ENCODE measurements at regions not wholly inside any gene's neighbourhood (a gene's known extent, or its start where the extent isn't known, plus 50 kb on each side); places are given as distances from the start of the nearest gene placed in this dataset.
"Not testable (repeated sequence)": the region's sequence is repeated elsewhere in the genome, so short reads cannot be mapped to it uniquely, and the experiment has no call there.

DNA sequence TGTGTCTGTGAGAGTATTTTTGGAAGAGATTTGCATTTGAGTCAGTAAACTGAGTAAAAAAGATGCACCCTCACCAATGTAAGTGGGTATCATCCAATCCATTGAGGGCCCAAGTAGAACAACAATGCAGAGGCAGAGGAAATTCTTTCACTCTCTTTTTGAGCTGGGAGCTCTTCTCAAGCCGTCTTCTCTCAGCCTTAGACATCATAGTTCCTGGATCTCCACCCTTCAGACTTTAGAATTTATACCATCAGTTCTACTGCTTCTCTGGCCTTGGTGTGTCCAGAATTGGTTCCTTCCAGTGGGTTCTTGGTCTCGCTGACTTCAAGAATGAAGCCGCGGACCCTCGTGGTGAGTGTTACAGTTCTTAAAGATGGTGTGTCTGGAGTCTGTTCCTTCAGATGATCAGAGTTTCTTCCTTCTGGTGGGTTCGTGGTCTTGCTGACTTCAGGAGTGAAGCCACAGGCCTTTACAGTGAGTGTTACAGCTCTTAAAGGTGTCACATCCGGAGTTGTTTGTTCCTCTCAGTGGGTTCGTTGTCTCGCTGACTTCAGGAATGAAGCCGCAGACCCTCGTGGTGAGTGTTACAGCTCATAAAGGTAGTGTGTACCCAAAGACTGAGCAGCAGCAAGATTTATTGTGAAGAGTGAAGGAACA lies 187.5 kb upstream of the KCNMB2 start:
- not testable (repeated sequence) for TF ChIP-seq RAD21 (CRISPR knock-in tag; IDR thresholded peaks at IDR 0.05); GTF2F1 (IDR thresholded peaks at IDR 0.05; ENCODE audit: low read length); SALL2 (CRISPR knock-in tag; IDR thresholded peaks at IDR 0.05); NFKBIZ (CRISPR knock-in tag; IDR thresholded peaks at IDR 0.05); GABPA (IDR thresholded peaks at IDR 0.05; ENCODE audit: low read depth, low read length); GABPA (CRISPR knock-in tag; IDR thresholded peaks at IDR 0.05; ENCODE audit: low read depth)
- TF ChIP-seq, protein P1, sequence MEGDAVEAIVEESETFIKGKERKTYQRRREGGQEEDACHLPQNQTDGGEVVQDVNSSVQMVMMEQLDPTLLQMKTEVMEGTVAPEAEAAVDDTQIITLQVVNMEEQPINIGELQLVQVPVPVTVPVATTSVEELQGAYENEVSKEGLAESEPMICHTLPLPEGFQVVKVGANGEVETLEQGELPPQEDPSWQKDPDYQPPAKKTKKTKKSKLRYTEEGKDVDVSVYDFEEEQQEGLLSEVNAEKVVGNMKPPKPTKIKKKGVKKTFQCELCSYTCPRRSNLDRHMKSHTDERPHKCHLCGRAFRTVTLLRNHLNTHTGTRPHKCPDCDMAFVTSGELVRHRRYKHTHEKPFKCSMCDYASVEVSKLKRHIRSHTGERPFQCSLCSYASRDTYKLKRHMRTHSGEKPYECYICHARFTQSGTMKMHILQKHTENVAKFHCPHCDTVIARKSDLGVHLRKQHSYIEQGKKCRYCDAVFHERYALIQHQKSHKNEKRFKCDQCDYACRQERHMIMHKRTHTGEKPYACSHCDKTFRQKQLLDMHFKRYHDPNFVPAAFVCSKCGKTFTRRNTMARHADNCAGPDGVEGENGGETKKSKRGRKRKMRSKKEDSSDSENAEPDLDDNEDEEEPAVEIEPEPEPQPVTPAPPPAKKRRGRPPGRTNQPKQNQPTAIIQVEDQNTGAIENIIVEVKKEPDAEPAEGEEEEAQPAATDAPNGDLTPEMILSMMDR (CRISPR knock-in tag; IDR thresholded peaks at IDR 0.05), result not testable (repeated sequence)
- TF ChIP-seq, protein P2, sequence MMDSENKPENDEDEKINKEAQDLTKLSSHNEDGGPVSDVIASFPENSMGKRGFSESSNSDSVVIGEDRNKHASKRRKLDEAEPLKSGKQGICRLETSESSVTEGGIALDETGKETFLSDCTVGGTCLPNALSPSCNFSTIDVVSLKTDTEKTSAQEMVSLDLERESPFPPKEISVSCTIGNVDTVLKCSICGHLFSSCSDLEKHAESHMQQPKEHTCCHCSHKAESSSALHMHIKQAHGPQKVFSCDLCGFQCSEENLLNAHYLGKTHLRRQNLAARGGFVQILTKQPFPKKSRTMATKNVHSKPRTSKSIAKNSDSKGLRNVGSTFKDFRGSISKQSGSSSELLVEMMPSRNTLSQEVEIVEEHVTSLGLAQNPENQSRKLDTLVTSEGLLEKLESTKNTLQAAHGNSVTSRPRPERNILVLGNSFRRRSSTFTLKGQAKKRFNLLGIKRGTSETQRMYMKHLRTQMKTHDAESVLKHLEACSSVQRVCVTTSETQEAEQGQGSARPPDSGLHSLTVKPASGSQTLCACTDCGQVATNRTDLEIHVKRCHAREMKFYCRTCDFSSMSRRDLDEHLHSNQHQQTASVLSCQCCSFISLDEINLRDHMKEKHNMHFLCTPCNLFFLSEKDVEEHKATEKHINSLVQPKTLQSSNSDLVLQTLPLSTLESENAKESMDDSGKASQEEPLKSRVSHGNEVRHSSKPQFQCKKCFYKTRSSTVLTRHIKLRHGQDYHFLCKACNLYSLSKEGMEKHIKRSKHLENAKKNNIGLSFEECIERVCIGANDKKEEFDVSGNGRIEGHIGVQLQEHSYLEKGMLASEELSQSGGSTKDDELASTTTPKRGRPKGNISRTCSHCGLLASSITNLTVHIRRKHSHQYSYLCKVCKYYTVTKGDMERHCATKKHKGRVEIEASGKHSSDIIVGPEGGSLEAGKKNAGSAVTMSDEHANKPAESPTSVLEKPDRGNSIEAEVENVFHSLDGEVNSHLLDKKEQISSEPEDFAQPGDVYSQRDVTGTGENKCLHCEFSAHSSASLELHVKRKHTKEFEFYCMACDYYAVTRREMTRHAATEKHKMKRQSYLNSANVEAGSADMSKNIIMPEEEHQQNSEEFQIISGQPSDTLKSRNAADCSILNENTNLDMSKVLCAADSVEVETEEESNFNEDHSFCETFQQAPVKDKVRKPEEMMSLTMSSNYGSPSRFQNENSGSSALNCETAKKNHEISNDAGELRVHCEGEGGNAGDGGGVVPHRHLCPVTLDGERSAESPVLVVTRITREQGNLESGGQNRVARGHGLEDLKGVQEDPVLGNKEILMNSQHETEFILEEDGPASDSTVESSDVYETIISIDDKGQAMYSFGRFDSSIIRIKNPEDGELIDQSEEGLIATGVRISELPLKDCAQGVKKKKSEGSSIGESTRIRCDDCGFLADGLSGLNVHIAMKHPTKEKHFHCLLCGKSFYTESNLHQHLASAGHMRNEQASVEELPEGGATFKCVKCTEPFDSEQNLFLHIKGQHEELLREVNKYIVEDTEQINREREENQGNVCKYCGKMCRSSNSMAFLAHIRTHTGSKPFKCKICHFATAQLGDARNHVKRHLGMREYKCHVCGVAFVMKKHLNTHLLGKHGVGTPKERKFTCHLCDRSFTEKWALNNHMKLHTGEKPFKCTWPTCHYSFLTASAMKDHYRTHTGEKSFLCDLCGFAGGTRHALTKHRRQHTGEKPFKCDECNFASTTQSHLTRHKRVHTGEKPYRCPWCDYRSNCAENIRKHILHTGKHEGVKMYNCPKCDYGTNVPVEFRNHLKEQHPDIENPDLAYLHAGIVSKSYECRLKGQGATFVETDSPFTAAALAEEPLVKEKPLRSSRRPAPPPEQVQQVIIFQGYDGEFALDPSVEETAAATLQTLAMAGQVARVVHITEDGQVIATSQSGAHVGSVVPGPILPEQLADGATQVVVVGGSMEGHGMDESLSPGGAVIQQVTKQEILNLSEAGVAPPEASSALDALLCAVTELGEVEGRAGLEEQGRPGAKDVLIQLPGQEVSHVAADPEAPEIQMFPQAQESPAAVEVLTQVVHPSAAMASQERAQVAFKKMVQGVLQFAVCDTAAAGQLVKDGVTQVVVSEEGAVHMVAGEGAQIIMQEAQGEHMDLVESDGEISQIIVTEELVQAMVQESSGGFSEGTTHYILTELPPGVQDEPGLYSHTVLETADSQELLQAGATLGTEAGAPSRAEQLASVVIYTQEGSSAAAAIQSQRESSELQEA (CRISPR knock-in tag; IDR thresholded peaks at IDR 0.05; ENCODE audit: not compliant biosample characterization), result not testable (repeated sequence)
- TF ChIP-seq, protein P3, sequence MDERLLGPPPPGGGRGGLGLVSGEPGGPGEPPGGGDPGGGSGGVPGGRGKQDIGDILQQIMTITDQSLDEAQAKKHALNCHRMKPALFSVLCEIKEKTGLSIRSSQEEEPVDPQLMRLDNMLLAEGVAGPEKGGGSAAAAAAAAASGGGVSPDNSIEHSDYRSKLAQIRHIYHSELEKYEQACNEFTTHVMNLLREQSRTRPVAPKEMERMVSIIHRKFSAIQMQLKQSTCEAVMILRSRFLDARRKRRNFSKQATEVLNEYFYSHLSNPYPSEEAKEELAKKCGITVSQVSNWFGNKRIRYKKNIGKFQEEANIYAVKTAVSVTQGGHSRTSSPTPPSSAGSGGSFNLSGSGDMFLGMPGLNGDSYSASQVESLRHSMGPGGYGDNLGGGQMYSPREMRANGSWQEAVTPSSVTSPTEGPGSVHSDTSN (CRISPR knock-in tag; IDR thresholded peaks at IDR 0.05), result not testable (repeated sequence)
